Activated CD4-positive, alpha-beta T cell treated with anti-CD3 and anti-CD28 coated beads, Interleukin-2, amount 50 U/mL, for 48 hours (primary cell): ENCODE measurements at regions not wholly inside any gene's neighbourhood (a gene's known extent, or its start where the extent isn't known, plus 50 kb on each side); places are given as distances from the start of the nearest gene placed in this dataset.
"Not testable (repeated sequence)": the region's sequence is repeated elsewhere in the genome, so short reads cannot be mapped to it uniquely, and the experiment has no call there.

Source experiments
- DNase-seq, 2 experiments: peaks; one replicate each; pipeline ENCODE4 v3.0.0-alpha.2; 2020

DNA sequence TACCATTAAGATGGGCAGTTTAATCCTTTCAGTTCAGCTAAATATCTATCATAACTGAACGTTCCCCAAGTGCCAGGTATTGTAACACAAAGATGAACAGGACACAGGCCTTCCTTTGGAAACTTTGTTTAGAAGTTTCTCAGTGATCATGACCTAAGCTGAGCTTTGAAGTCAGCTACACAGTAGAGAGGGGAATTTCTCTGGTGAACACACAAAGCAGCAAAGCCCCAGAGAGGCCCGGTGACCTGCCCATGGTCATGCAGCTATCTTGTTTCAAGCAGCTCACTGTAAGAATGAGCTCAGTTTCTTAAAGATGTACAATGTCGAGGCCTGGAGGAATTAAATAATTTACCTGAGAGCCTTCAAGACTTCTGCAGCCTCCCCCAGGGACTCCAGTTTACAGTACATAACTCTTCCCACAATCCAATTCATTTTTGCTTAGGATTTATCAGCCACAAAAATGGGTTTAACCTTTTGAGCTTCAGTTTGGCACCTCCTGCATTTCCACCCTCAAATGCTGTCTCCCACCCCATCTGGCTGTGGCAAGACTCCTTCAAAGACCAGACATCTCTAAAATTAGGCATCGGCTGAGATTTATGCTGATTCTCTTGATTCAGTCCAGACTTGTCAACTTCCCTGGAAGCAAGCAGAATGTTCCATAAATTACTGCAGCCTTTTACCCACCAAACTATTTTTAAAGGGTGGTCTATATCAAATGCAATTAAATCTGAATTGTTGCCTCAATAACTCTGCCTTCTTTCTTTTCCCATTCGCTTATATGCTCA is 325.6 kb downstream of the TXNL1 start:
- no peak for DNase-seq

GRCh38 chr18:56309104-56309503 is 329.3 kb downstream of the TXNL1 start:
- DNase-seq = no peak

DNA sequence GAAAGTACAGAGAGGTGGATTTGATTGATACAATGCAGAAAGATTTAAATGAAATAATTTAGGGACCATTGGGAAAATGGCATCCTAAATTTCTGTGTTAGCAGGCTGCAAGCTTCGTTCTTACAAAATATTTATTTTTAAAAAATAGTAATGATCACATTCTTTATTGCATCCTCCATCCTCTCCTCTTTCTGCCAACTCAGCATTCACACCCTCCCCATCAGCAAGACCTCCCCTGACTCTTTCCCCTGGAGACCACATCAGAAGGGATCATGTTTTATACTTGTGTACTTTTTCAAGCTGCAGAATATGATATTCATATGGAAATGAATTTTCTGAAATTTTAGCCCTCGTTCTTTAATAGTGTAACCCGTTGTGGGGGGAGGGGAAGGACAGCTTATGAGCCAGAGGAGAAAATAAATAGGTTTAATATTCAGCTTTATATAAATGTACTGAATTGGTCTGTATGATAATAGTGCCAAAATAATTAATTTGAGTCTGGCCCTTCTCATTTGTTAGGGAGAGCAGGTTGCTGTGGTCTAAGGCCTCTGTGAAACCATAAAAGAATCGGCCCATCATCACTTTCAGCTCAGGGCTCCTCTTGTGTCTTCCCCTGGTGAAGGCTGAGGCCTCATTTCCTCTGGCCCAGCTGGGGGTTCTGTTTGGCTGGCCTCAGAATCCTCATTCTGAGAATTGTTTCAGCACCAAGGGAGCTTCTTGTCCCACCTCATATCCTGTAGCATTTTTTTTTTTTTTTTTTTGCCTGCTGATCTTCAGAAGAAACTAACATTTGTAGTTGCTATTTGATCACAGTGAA is 330.8 kb downstream of the TXNL1 start:
- no peak for DNase-seq

- no peak for DNase-seq
Observed at GRCh38 chr18:56306797-56307196, 331.6 kb downstream of the TXNL1 start.

DNA sequence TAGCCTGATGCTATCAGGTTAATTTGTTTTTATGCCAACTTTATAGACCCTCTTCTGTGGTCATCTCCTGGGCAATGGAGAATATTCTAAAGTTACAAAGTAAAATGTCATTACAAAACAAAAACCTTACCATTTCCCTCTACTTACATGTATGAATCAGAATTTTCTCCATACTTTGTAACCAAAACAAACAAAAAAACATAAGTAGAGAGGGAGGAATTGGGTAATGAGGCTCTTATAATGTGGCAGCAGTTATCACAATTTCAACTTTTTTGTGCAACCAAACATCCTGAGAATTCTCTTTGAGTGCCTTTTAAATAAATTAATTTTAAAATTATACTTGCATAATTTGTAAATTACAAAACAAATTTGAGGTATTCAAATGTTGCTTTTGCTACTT is 332.8 kb downstream of the TXNL1 start:
- no peak for DNase-seq

DNA sequence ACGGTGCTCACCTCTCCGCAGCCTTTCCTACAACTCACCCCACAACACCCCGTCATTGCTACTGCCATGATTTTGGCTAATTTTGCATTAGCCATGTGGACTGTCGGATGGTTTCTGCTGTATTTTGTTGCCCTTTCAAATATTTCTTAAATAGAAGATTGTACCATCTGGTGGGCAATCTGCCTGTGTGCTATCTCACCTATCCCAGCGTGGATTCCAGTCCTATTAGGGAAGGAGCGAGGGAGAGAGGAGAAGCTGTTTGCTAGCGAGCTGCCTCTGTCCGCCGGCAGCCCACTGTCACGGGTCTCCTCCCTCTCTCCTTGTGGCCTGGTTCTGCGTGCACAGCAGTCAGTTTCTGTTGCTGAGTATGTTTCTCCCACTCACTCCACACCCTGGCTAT is 336.2 kb downstream of the TXNL1 start:
- DNase-seq = no peak

GRCh38 chr18:56299740-56300139 is 338.7 kb downstream of the TXNL1 start:
- no peak for DNase-seq

- DNase-seq = no peak
Observed at GRCh38 chr18:56298935-56299334, 339.5 kb downstream of the TXNL1 start.

DNA sequence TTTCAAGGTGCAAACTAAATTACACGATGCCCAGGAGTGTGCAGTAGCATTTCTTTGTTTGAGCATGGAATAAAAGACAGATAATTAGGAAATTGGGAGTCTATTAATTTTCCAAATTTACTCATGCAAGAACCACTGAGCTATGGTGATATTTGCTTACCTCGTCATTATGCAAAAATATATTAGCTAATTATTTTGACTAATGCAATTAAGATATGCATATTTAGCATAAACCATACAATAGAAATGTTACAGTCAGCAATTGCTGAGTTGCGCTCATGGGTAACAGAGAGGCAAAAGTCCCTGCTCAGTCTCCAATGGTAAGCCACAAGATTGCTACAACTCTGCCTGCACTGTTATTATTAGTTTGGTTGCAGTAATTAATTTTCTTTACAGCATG is 342.0 kb downstream of the TXNL1 start:
- DNase-seq = no peak

GRCh38 chr18:56294484-56295183 is 343.8 kb downstream of the TXNL1 start:
- no peak for DNase-seq

DNA sequence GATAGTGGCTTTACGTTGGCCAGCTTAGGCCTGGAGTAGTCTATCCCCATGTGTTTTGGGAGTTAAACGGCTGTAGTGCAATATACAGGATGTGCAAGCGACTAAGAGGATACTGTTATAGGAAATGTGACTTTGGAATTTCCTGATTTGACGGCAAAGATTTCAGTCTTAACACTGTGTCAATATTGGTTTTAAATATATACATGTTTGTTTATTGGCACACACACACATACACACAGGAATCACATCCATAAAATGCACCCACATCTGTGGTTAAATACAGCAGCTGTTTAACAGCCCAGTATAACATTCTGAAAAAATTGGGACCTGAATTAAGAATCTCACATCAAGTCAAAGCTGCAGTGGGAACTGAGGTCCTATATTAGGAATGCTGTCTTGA is 347.1 kb downstream of the TXNL1 start:
- no peak for DNase-seq

GRCh38 chr18:56289381-56289780 is 349.0 kb downstream of the TXNL1 start:
- no peak for DNase-seq

DNA sequence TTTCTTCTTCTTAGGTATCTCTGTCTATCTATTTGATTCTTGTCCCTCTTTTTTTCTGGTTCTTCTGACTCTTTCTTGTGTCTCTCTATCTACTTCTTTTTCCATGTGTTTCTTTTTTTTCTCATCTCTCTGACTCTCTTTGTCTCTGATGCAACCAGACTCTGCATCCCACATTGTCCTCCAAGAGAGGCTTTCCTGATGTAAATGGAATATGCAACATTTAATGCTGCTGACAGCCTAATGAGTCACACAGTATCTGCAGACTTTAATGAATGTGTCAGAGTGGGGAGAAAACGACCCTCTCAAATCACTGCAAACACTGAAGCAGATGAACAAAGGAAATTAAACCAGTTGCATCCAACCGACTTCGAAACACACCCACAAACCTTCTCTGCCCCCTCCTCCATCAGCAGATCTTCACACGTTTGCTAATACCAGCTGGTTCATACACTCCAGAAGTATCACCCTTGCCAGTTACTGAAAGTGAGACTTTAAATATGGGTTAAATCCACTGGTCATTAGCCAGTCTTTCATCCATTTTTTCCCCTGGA is 351.5 kb downstream of the TXNL1 start:
- DNase-seq = no peak

DNA sequence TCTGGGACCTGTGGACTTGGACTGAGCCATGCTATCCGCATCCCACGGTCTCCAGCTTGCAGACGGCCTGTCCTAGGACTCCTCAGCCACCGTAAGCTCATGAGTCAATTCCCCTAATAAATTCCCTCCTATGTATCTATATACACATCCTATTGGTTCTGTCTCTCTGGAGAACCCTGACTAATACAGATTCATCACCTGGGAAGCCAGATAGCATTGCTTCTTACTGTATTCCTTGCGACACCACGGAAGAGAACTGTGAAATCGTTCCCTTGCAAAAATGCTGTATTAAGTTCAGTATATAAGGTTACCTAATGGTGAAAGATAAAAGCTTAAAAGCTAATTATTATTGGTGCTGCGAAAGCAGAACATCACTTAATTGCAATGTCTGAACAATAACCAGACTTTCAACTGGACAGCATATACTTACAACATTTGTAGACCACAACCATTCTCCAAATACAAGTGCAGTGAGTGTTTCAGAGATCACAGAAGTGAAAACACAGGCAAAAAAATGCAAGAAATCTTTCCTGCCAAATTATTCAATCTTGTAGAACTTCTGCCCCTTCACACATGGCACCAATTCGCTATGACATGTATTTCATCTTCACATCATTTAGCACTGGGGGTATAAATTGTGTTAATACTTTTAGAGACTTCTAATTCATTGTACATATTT is 352.9 kb downstream of the TXNL1 start:
- DNase-seq = no peak

GRCh38 chr18:56284319-56284718 is 354.1 kb downstream of the TXNL1 start:
- DNase-seq = no peak

DNA sequence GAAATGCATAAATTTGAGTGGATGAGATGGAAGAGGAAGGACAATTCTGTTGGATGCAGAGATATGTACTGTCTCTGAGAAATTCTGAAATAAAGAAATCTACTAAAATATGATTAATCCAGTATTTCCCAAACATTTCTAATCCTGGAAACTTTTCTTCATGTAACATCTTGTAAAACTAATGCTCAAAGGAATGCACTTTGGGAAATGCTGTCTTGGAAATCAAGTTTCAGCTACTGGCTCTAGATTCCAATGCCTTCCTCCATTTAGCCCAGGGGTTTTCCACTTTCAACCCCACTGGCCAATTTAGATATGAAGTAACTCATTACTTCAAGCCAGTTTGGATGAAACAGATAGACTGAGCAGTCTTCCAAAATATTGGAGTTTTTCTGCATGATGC is 355.1 kb downstream of the TXNL1 start:
- no peak for DNase-seq

- no peak for DNase-seq
Observed at GRCh38 chr18:56282234-56283104, 355.9 kb downstream of the TXNL1 start.

GRCh38 chr18:56279816-56280215 is 358.6 kb downstream of the TXNL1 start:
- not testable (repeated sequence) for DNase-seq

DNA sequence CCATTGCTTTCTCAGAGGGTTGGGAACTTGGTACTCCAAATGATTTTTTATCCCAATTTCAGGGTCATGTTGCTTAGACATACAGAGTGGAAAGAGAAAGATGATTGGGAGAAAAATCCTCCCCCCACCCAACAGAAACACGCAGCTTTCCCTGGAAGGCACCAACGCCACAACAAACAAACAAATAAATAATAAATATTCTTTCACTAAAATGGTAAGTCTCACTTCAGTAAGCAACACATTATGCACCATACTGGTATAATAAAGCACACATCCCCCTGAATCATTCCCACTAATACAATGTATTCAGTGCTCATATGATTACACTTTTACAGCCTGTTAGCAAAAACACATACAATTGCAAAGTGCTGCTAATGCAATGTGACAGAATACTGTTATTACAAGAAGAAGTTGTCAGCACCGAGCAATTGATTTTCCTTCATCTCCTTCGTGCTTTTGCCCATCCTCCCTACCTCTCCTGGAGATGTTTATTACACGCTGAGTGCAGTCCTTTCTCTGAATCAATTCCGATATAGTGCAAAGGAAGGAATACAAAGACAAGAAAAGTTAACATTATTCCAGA is 359.9 kb downstream of the TXNL1 start:
- DNase-seq = no peak

GRCh38 chr18:56276466-56276865 is 361.9 kb downstream of the TXNL1 start:
- DNase-seq = no peak

GRCh38 chr18:56273541-56274219 is 364.7 kb downstream of the TXNL1 start:
- no peak for DNase-seq
